Urinary bladder (tissue), 3 donors: ENCODE measurements at regions not wholly inside any gene's neighbourhood (a gene's known extent, or its start where the extent isn't known, plus 50 kb on each side); places are given as distances from the start of the nearest gene placed in this dataset.
"Not testable (repeated sequence)": the region's sequence is repeated elsewhere in the genome, so short reads cannot be mapped to it uniquely, and the experiment has no call there.

Experiments
- DNase-seq: peaks from one replicate; pipeline ENCODE4 v3.0.0-alpha.2; 2015; ENCODE audit errors: extremely low spot score
- H3K27ac ChIP-seq: one replicate; pipeline ENCODE4 v1.5.1; 2013; ENCODE audit warnings: low read depth, mild to moderate bottlenecking, moderate library complexity
- H3K36me3 ChIP-seq: one replicate; pipeline ENCODE4 v1.6.1; 2013; ENCODE audit warnings: mild to moderate bottlenecking, moderate library complexity; ENCODE audit not compliant: insufficient read depth
- H3K4me1 ChIP-seq: one replicate; pipeline ENCODE4 v1.6.1; 2013; ENCODE audit warnings: mild to moderate bottlenecking, moderate library complexity; ENCODE audit not compliant: insufficient read depth
- H3K4me3 ChIP-seq: one replicate; pipeline ENCODE4 v1.5.1; 2013; ENCODE audit warnings: low read depth, low read length
- WGBS: extraction: QIAGEN DNeasy Blood & Tissue Kit; methylation state at CpG from one replicate; pipeline ENCODE4 v1.1.7; 2013; 5-methylcytosine and 5-hydroxymethylcytosine counted together
- donor health status: healthy with polysubstance abuse.
- donor health status: healthy.

- no peaks in the 10 kb centered on the region for H3K36me3 ChIP-seq
- no peak for DNase-seq
- no peak overlapping the region for H3K27ac ChIP-seq
- no peak overlapping the region for H3K4me3 ChIP-seq
- H3K4me1 ChIP-seq: no peaks in the 10 kb centered on the region
- 91% methylated on average over 5 of the region's 5 CpGs for WGBS
These were observed 126.0 kb upstream of the MITF start for GRCh38 chr3:69613286-69613685.

DNA sequence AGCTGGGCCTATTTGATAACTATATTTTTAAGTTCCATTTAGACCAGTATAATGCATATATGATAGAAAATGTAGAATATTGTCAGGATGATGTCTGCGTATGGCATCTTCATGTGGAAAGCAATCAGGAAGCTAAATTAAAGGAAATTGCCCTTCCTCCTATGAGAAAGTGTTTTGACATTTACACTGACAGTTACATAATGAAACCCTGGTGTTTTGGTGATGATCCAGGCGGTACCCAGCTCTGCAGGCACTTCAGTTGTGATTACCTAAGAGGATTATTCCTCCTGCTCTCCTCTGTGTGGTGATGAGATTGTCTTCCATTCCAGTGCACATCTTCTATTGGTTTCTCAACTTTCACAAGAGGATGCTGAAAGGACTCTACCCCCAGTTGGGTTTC is 126.5 kb upstream of the MITF start:
- no peak overlapping the region for H3K27ac ChIP-seq
- 86% methylated on average over 2 of the region's 2 CpGs for WGBS
- H3K4me3 ChIP-seq: no peak overlapping the region
- H3K4me1 ChIP-seq: no peaks in the 10 kb centered on the region
- H3K36me3 ChIP-seq: no peaks in the 10 kb centered on the region
- no peak for DNase-seq

DNA sequence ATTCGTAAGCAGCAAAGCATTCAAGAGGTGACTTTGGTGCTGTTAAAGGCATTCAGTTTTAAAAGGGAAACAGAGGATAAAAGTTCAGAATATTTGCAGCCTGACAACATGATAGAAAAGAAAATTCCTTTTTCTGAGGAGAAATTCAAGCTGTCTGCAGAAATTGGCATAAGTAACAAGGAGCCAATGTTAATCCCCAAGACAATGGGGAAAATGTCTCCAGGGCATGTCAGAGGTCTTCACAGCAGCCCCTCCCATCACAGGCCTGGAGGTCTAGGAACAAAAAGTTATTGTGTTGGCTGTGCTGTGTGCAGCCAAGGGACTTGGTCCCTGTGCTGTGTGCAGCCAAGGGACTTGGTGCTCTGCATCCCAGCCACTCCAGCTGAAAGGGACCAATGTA is 129.7 kb upstream of the MITF start:
- not testable (repeated sequence) for H3K4me1 ChIP-seq, H3K36me3 ChIP-seq, H3K4me3 ChIP-seq, DNase-seq, H3K27ac ChIP-seq
- WGBS: 75% methylated on average over 1 of the region's 1 CpG

- no peak for DNase-seq
- Histone ChIP-seq H3K4me3 (no peak overlapping the region), H3K27ac (no peak overlapping the region), H3K36me3 (no peaks in the 10 kb centered on the region), H3K4me1 (no peaks in the 10 kb centered on the region)
- 84% methylated on average over 4 of the region's 4 CpGs for WGBS
These were observed 131.6 kb upstream of the MITF start for GRCh38 chr3:69607466-69608305.

- WGBS: 83% methylated on average over 4 of the region's 4 CpGs
- Histone ChIP-seq H3K36me3 (no peaks in the 10 kb centered on the region), H3K27ac (no peak overlapping the region), H3K4me1 (no peaks in the 10 kb centered on the region), H3K4me3 (no peak overlapping the region)
- DNase-seq: no peak
These were observed 133.4 kb upstream of the MITF start for GRCh38 chr3:69605867-69606266.

DNA sequence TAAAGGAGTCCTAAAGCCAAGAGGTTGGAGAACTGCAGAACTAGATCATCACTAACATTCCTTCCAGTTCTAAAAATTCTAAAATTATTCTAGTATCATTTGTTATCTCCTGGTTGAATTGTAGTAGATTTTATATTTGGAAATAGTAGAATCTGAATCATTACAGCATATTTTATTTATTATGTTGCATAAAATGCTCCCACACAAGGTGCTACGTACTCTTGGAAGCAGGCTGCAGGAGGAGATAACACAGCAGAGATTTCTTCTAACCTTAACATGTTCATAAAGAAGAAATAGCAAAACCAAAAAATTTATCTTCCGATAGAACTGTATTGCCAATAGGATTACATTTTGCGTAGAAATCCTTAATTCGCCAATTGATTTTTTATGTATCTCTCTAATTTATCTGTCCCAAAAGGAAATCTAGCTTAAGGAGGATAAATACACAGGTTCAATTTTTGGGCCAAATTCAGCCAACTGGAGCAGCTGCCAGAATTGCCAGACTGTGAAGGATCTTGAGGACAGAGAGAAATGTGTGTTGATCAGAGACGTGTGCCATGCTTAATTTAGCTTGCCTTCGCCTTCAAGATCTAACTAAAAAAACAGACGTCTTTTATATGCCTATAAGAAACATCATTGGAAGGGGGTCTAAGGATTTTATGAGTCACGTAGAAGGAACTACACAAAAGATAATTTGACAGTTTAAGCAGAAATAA is 134.4 kb upstream of the MITF start:
- Histone ChIP-seq H3K27ac (no peak overlapping the region), H3K4me1 (no peaks in the 10 kb centered on the region), H3K4me3 (no peak overlapping the region), H3K36me3 (no peaks in the 10 kb centered on the region)
- WGBS: 69% methylated on average over 8 of the region's 8 CpGs
- DNase-seq: no peak

DNA sequence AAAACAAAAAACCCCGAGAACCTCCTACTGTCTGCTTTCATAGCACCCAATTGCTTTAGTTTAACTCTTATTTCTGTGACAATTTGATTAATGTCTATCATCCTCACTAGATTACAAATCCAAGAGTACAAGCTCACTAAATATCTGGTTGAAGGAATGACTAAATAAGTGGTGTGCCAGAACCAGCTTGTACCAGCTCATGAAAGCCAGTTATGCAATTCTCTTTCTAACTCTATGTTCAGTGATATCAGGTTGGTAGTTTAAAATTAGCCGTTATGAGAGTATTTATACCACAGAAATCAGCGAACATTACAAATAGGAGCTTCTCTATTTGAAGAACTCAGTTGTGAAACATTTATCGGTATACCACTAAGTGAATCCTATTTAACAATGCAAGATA is 137.2 kb upstream of the MITF start:
- 94% methylated on average over 4 of the region's 4 CpGs for WGBS
- H3K36me3 ChIP-seq: no peaks in the 10 kb centered on the region
- no peak overlapping the region for H3K27ac ChIP-seq
- no peaks in the 10 kb centered on the region for H3K4me1 ChIP-seq
- DNase-seq: no peak
- no peak overlapping the region for H3K4me3 ChIP-seq

DNA sequence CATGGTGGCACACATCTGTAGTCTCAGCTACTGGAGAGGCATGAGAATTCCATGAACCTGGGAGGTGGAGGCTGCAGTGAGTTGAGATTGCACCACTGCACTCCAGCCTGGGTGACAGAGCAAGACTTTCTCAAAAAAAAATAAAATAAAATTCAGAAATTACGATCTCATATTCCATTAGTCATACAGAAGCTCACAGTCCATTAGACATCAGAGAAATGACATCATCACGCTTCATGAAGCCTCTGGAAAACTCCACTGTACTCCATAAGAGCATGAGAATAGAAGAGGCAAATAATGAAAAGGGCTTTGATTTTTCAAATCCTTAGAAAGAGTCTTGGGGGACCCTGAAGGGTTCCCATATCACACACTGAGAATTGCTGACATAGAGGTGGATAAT is 145.0 kb upstream of the MITF start:
- 89% methylated on average over 2 of the region's 2 CpGs for WGBS
- Histone ChIP-seq H3K4me3 (no peak overlapping the region), H3K27ac (no peak overlapping the region), H3K36me3 (no peaks in the 10 kb centered on the region), H3K4me1 (no peaks in the 10 kb centered on the region)
- no peak for DNase-seq

- Histone ChIP-seq H3K4me1 (no peaks in the 10 kb centered on the region), H3K27ac (no peak overlapping the region), H3K4me3 (no peak overlapping the region), H3K36me3 (no peaks in the 10 kb centered on the region)
- DNase-seq: no peak
- 78% methylated on average over 4 of the region's 4 CpGs for WGBS
These were observed 148.0 kb upstream of the MITF start for GRCh38 chr3:69591164-69591736.

DNA sequence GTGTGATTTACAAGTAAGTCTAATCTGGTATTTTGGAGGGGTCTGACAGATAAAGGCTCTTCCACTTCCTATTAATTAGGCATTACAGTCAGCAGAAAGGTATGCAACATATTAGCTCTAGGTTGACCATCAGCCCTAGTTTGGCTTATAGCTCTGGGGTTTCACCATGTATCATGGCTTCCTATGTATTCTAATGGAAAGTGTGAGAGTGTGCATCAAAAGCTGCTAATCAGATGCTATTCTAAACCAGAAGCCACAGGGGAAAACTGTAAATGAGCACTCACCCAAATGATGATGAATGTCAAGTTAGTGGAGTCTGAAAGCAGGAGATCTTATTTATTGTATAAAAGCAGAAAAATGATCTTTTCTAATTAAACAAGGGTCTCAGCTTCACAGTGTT is 149.2 kb upstream of the MITF start:
- no peak for DNase-seq
- Histone ChIP-seq H3K27ac (no peak overlapping the region), H3K4me1 (no peaks in the 10 kb centered on the region), H3K36me3 (no peaks in the 10 kb centered on the region), H3K4me3 (no peak overlapping the region)

DNA sequence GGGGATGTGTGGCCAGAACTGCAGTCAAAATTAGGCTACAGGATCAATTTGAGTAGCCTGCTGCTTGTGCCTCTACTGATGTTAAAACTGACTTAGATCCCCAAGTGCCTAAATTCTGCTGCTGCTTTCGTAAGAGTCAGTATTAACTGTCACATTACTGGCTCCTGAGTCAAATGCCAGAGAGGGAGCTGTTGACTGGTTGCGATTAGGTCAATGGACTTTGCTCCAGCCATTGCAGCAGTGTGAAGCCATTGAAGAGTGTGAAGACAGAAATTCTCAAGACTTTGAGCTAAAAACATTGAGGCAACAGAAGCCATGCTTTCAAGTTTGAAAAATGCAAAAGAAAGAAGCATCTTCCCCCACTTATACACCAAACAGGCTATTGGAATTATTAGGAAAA is 151.1 kb upstream of the MITF start:
- no peaks in the 10 kb centered on the region for H3K36me3 ChIP-seq
- H3K27ac ChIP-seq: no peak overlapping the region
- 95% methylated on average over 2 of the region's 2 CpGs for WGBS
- no peak overlapping the region for H3K4me3 ChIP-seq
- H3K4me1 ChIP-seq: no peaks in the 10 kb centered on the region
- no peak for DNase-seq

DNA sequence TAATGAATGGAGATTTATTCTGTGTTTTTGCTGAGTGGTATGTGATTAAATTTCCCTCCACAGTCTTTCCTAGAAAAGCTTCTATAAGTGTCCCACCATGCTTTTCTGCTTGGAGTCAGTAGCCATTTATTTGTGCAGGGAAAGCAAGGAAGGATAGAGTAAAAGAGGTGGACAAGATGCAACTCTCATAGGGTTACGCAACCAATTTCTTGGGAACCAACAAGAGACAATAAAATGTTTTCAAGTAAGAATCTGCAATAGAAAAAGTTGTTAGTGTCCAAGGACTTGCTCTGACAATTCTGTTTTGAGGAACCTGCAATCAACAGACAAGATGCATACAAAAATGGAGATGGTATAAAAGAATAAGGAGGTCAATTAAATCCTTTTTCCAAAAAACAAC is 153.8 kb upstream of the MITF start:
- Histone ChIP-seq H3K4me1 (no peaks in the 10 kb centered on the region), H3K36me3 (no peaks in the 10 kb centered on the region), H3K27ac (no peak overlapping the region), H3K4me3 (no peak overlapping the region)
- 93% methylated on average over 1 of the region's 1 CpG for WGBS
- DNase-seq: no peak

- DNase-seq: no peak
These were observed 157.2 kb upstream of the MITF start for GRCh38 chr3:69582044-69582443.

More at GRCh38 chr3:69582044-69582443, 157.2 kb upstream of the MITF start:
- Histone ChIP-seq H3K36me3 (no peaks in the 10 kb centered on the region), H3K4me3 (no peak overlapping the region), H3K4me1 (no peaks in the 10 kb centered on the region), H3K27ac (no peak overlapping the region)
- 90% methylated on average over 4 of the region's 4 CpGs for WGBS
